Neural crest cell (in vitro differentiated cells): ENCODE measurements at regions not wholly inside any gene's neighbourhood (a gene's known extent, or its start where the extent isn't known, plus 50 kb on each side); places are given as distances from the start of the nearest gene placed in this dataset.

Experiments
- DNase-seq: peaks from one replicate; pipeline ENCODE4 v3.0.0; 2021; ENCODE audit warnings: low read depth, mixed read lengths, low spot score
- H3K27ac Mint-ChIP-seq: one replicate; pipeline ENCODE4 v1.8.0; 2021; ENCODE audit warnings: mild to moderate bottlenecking, mixed read lengths; ENCODE audit not compliant: unreplicated experiment
- H3K27me3 Mint-ChIP-seq: 2 replicates; pipeline ENCODE4 v1.8.0; 2021; ENCODE audit warnings: low read depth, mild to moderate bottlenecking, mixed read lengths
- H3K36me3 Mint-ChIP-seq: 2 replicates; pipeline ENCODE4 v1.8.0; 2021; ENCODE audit warnings: low read depth, mild to moderate bottlenecking, mixed read lengths
- H3K4me1 Mint-ChIP-seq: 2 replicates; pipeline ENCODE4 v1.8.0; 2021; ENCODE audit warnings: mixed read lengths
- H3K4me3 Mint-ChIP-seq: one replicate; pipeline ENCODE4 v1.8.0; 2021; ENCODE audit warnings: mild to moderate bottlenecking, mixed read lengths
- H3K9me3 Mint-ChIP-seq: 2 replicates; pipeline ENCODE4 v1.8.0; 2021; ENCODE audit warnings: mixed read lengths
- CTCF ChIP-seq: fragments of 200-600 bp; sonication (generic); conservative IDR thresholded peaks from 2 replicates; pipeline ENCODE4 v1.5.0; 2021; ENCODE audit warnings: antibody characterized with exemption, mild to moderate bottlenecking

DNA sequence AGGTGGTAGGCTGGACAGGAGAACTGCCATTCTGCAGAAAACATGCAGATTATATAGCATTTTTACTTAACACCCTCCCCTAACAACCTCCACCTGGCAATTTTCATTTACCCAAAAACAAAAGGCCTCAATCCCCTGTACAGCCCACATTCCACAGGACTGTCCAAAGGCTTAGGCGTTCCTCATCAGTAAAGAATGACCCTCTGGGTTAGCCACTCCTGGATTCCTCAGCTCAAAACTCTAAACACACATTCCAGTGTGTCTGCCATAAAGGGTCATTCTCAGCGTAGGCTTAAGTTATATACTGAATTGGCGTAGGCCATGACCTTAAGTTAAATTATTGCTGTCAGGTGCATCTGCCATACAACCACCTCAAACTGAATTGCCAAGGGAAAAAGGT is 261.8 kb upstream of the CHAC2 start:
- H3K27me3 Mint-ChIP-seq: no peaks in the 10 kb centered on the region
- no peak for DNase-seq
- no peaks in the 10 kb centered on the region for H3K36me3 Mint-ChIP-seq
- no peak overlapping the region for H3K27ac Mint-ChIP-seq
- no peak for TF ChIP-seq CTCF
- peaks cover 3% of the 10 kb centered on the region for H3K9me3 Mint-ChIP-seq
- H3K4me3 Mint-ChIP-seq: no peak overlapping the region
- peaks cover 10% of the 10 kb centered on the region for H3K4me1 Mint-ChIP-seq

GRCh38 chr2:53504507-53504906 is 263.1 kb upstream of the CHAC2 start:
- no peak overlapping the region for H3K4me3 Mint-ChIP-seq
- H3K27ac Mint-ChIP-seq: no peak overlapping the region
- no peak for TF ChIP-seq CTCF
- no peaks in the 10 kb centered on the region for H3K27me3 Mint-ChIP-seq
- no peak for DNase-seq
- H3K4me1 Mint-ChIP-seq: peaks cover 4% of the 10 kb centered on the region
- H3K36me3 Mint-ChIP-seq: no peaks in the 10 kb centered on the region
- peaks cover 3% of the 10 kb centered on the region for H3K9me3 Mint-ChIP-seq

DNA sequence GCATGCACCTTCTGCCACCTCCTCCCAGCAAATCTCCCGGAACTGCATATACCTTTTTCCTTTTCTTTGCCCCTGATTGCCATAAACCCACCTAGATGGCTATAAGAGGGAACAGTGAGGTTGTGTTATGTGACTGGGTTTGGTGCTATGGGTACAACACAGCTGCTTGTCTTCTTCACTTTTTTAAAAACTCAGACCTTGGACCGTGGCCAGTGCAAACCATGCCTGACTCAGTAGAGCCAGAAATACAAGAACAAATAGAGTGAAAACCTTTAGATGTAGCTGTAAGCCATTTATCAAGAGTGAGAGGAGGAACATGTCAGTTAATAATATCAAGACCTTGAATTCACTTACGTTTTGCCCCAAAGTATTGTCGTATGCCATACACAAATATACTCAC is 267.4 kb upstream of the CHAC2 start:
- DNase-seq: no peak
- no peaks in the 10 kb centered on the region for H3K36me3 Mint-ChIP-seq
- H3K4me1 Mint-ChIP-seq: no peaks in the 10 kb centered on the region
- H3K27ac Mint-ChIP-seq: no peak overlapping the region
- no peaks in the 10 kb centered on the region for H3K9me3 Mint-ChIP-seq
- H3K27me3 Mint-ChIP-seq: no peaks in the 10 kb centered on the region
- no peak for TF ChIP-seq CTCF
- no peak overlapping the region for H3K4me3 Mint-ChIP-seq

GRCh38 chr2:53498210-53498609 is 269.4 kb upstream of the CHAC2 start:
- no peak overlapping the region for H3K27ac Mint-ChIP-seq
- H3K36me3 Mint-ChIP-seq: no peaks in the 10 kb centered on the region
- no peaks in the 10 kb centered on the region for H3K9me3 Mint-ChIP-seq
- H3K4me1 Mint-ChIP-seq: no peaks in the 10 kb centered on the region
- no peak overlapping the region for H3K4me3 Mint-ChIP-seq
- no peak for DNase-seq
- no peaks in the 10 kb centered on the region for H3K27me3 Mint-ChIP-seq
- TF ChIP-seq CTCF: no peak

DNA sequence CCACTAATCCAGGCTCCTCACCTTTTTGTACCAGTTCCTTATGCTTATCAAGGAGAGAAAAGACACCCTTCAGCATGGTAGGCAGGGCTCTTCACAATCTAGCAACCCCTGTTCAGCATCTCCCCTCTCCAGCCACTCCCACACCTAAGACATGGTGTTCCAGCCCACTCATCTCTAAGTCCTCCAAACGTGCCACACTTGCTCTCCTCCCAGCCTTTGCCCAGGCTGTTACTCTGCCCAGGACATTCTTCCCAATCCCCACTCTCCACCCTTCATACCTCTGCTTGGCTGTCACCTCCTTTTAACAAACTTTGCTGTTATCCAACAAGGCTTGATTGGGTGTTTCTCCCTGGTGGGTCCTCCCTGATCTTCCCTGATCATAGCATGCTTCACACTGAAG is 270.6 kb upstream of the CHAC2 start:
- no peaks in the 10 kb centered on the region for H3K4me1 Mint-ChIP-seq
- TF ChIP-seq CTCF: no peak
- H3K4me3 Mint-ChIP-seq: no peak overlapping the region
- H3K36me3 Mint-ChIP-seq: no peaks in the 10 kb centered on the region
- no peak for DNase-seq
- H3K9me3 Mint-ChIP-seq: no peaks in the 10 kb centered on the region
- H3K27me3 Mint-ChIP-seq: no peaks in the 10 kb centered on the region
- no peak overlapping the region for H3K27ac Mint-ChIP-seq

GRCh38 chr2:53493210-53493609 is 274.4 kb upstream of the CHAC2 start:
- Mint-ChIP-seq H3K4me1 (no peaks in the 10 kb centered on the region), H3K27ac (no peak overlapping the region), H3K4me3 (no peak overlapping the region), H3K36me3 (no peaks in the 10 kb centered on the region), H3K9me3 (no peaks in the 10 kb centered on the region), H3K27me3 (no peaks in the 10 kb centered on the region)
- no peak for DNase-seq
- no peak for TF ChIP-seq CTCF
